Mesenchymal stem cell (in vitro differentiated cells and primary cell): ENCODE measurements at regions not wholly inside any gene's neighbourhood (a gene's known extent, or its start where the extent isn't known, plus 50 kb on each side); places are given as distances from the start of the nearest gene placed in this dataset.

Experiments
- DNase-seq: peaks from one replicate; pipeline ENCODE4 v3.0.0-alpha.2; 2013
- H2AFZ ChIP-seq: one replicate; pipeline ENCODE4 v1.6.1; 2013; ENCODE audit warnings: low read depth, mild to moderate bottlenecking, control low read depth, inconsistent platforms, low read length, moderate library complexity
- H2AK5ac ChIP-seq: 2 replicates; pipeline ENCODE4 v1.6.1; 2013; ENCODE audit warnings: low read length, moderate library complexity, mild to moderate bottlenecking, inconsistent platforms; ENCODE audit not compliant: severe bottlenecking
- H2BK120ac ChIP-seq: one replicate; pipeline ENCODE4 v1.6.1; 2013; ENCODE audit warnings: low read depth, mild to moderate bottlenecking, inconsistent platforms, low read length, moderate library complexity
- H2BK12ac ChIP-seq, 2 experiments: one replicate each; pipeline ENCODE4 v1.6.1; 2013; ENCODE audit warnings: inconsistent platforms in 2 of 2, low read length in 2 of 2, mild to moderate bottlenecking in 2 of 2, moderate library complexity in 2 of 2, control low read depth in 1 of 2
- H2BK15ac ChIP-seq: one replicate; pipeline ENCODE4 v1.6.1; 2013; ENCODE audit warnings: mild to moderate bottlenecking, low read depth, inconsistent platforms; ENCODE audit not compliant: poor library complexity, severe bottlenecking
- H2BK5ac ChIP-seq: 2 replicates; pipeline ENCODE4 v1.6.1; 2013; ENCODE audit warnings: low read depth, mild to moderate bottlenecking, low read length, control low read depth, inconsistent platforms; ENCODE audit not compliant: poor library complexity, severe bottlenecking
- H3K14ac ChIP-seq, 2 experiments: one replicate each; pipeline ENCODE4 v1.6.1; 2013; ENCODE audit warnings: inconsistent platforms in 2 of 2, low read length in 2 of 2, control low read depth in 1 of 2, mild to moderate bottlenecking in 1 of 2, moderate library complexity in 1 of 2
- H3K18ac ChIP-seq, 2 experiments: one replicate each; pipeline ENCODE4 v1.6.1; 2013; ENCODE audit warnings: inconsistent platforms in 2 of 2, low read length in 2 of 2, control low read depth in 1 of 2, low read depth in 1 of 2, mild to moderate bottlenecking in 1 of 2
- H3K23ac ChIP-seq, 2 experiments: one replicate each; pipeline ENCODE4 v1.6.1; 2013; ENCODE audit warnings: inconsistent platforms in 2 of 2, low read length in 2 of 2, mild to moderate bottlenecking in 2 of 2, moderate library complexity in 2 of 2, control low read depth in 1 of 2
- H3K27ac ChIP-seq: 2 replicates; pipeline ENCODE4 v1.5.1; 2013; ENCODE audit warnings: mild to moderate bottlenecking, moderate library complexity, low read length, control low read depth, inconsistent platforms; ENCODE audit not compliant: poor library complexity, severe bottlenecking
- H3K27me3 ChIP-seq, 2 experiments: 2 replicates each; pipeline versions ENCODE4 v1.6.1 to v1.7.0; 2013; ENCODE audit warnings: low read length in 2 of 2, mild to moderate bottlenecking in 2 of 2, moderate library complexity in 2 of 2, control low read depth in 1 of 2, inconsistent platforms in 1 of 2; ENCODE audit not compliant: control insufficient read depth in 1 of 2, insufficient read depth in 1 of 2
- H3K36me3 ChIP-seq, 2 experiments: 2 replicates each; pipeline versions ENCODE4 v1.6.1 to v1.7.0; 2013; ENCODE audit warnings: low read length in 2 of 2, control low read depth in 1 of 2, inconsistent platforms in 1 of 2, low read depth in 1 of 2, mild to moderate bottlenecking in 1 of 2; ENCODE audit not compliant: insufficient read depth in 2 of 2, control insufficient read depth in 1 of 2
- H3K4ac ChIP-seq, 2 experiments: one replicate each; pipeline ENCODE4 v1.6.1; 2013; ENCODE audit warnings: inconsistent platforms in 2 of 2, low read length in 2 of 2, mild to moderate bottlenecking in 2 of 2, moderate library complexity in 2 of 2, control low read depth in 1 of 2, low read depth in 1 of 2
- H3K4me1 ChIP-seq: 2 replicates; pipeline ENCODE4 v1.6.1; 2013; ENCODE audit warnings: low read depth, low read length, control low read depth; ENCODE audit not compliant: control insufficient read depth, insufficient read depth
- H3K4me2 ChIP-seq: 2 replicates; pipeline ENCODE4 v1.6.1; 2013; ENCODE audit warnings: low read length, mild to moderate bottlenecking, inconsistent platforms; ENCODE audit not compliant: poor library complexity, severe bottlenecking
- H3K4me3 ChIP-seq, 2 experiments: 2 replicates each; pipeline versions ENCODE4 v1.5.1 to v1.7.0; 2013; ENCODE audit warnings: low read length in 2 of 2, mild to moderate bottlenecking in 2 of 2, control low read depth in 1 of 2, low read depth in 1 of 2; ENCODE audit not compliant: insufficient read depth in 1 of 2
- H3K79me1 ChIP-seq: replicated peaks from 2 replicates; pipeline ENCODE4 v1.6.1; 2013; ENCODE audit warnings: mild to moderate bottlenecking, control low read depth, low read length, inconsistent platforms; ENCODE audit not compliant: poor library complexity, severe bottlenecking
- H3K9ac ChIP-seq: 2 replicates; pipeline ENCODE4 v1.7.0; 2013; ENCODE audit warnings: mild to moderate bottlenecking, low read length, moderate library complexity
- H3K9me3 ChIP-seq: 2 replicates; pipeline ENCODE4 v1.7.0; 2013; ENCODE audit warnings: mild to moderate bottlenecking, low read length; ENCODE audit not compliant: control insufficient read depth
- H4K8ac ChIP-seq: one replicate; pipeline ENCODE4 v1.6.1; 2013; ENCODE audit warnings: inconsistent platforms, mild to moderate bottlenecking, low read length, moderate library complexity
- H4K91ac ChIP-seq: one replicate; pipeline ENCODE4 v1.6.1; 2013; ENCODE audit warnings: mild to moderate bottlenecking, low read length, inconsistent platforms
- whole genome bisulfite sequencing: methylation state at CpG from one replicate; pipeline ENCODE4 v1.1.7; 2013; ENCODE audit warnings: mixed read lengths; 5-methylcytosine and 5-hydroxymethylcytosine counted together

GRCh38 chr6:33902457-33902853 is 98.7 kb upstream of the MLN start:
- 80% methylated on average over 2 of the region's 3 CpGs for WGBS
- Histone ChIP-seq H3K4ac (no peak overlapping the region), H3K79me1 (no peaks in the 10 kb centered on the region)

GRCh38 chr6:33901822-33902456 is 98.1 kb upstream of the MLN start:
- Histone ChIP-seq H2BK15ac (no peak overlapping the region), H4K8ac (no peak overlapping the region), H3K4me3 (no peak overlapping the region), H3K27me3 (peaks cover 60 to 90% of the 10 kb centered on the region in 2 experiments), H3K9ac (no peak overlapping the region), H3K14ac (no peak overlapping the region), H4K91ac (no peak overlapping the region), H3K79me1 (no peaks in the 10 kb centered on the region), H3K36me3 (no peaks in the 10 kb centered on the region), H3K4me2 (no peak overlapping the region), H2BK120ac (no peak overlapping the region), H2AK5ac (no peak overlapping the region), H2BK12ac (no peak overlapping the region), H3K27ac (no peak overlapping the region), H3K4me1 (peaks cover 6% of the 10 kb centered on the region), H3K9me3 (no peaks in the 10 kb centered on the region), H3K18ac (no peak overlapping the region), H2AFZ (no peak overlapping the region), H3K23ac (no peak overlapping the region), H3K4ac (no peak overlapping the region), H2BK5ac (no peak overlapping the region)
- DNase-seq: no peak
- 78% methylated on average over 5 of the region's 5 CpGs for WGBS

More at GRCh38 chr6:33902457-33902853, 98.7 kb upstream of the MLN start:
- no peak overlapping the region for H4K8ac ChIP-seq
- DNase-seq: no peak
- no peak overlapping the region for H3K9ac ChIP-seq
- H2AFZ ChIP-seq: no peak overlapping the region
- no peak overlapping the region for H3K18ac ChIP-seq
- H3K27me3 ChIP-seq: peaks cover 58 to 88% of the 10 kb centered on the region in 2 experiments
- H4K91ac ChIP-seq: no peak overlapping the region
- no peak overlapping the region for H3K14ac ChIP-seq
- no peak overlapping the region for H3K23ac ChIP-seq
- no peak overlapping the region for H3K27ac ChIP-seq
- no peak overlapping the region for H2AK5ac ChIP-seq
- H2BK15ac ChIP-seq: no peak overlapping the region
- H2BK5ac ChIP-seq: no peak overlapping the region
- no peaks in the 10 kb centered on the region for H3K9me3 ChIP-seq
- H3K4me2 ChIP-seq: no peak overlapping the region
- no peak overlapping the region for H3K4me3 ChIP-seq
- no peak overlapping the region for H2BK12ac ChIP-seq
- no peaks in the 10 kb centered on the region for H3K36me3 ChIP-seq
- H2BK120ac ChIP-seq: no peak overlapping the region
- peaks cover 10% of the 10 kb centered on the region for H3K4me1 ChIP-seq

GRCh38 chr6:33898771-33899170 is 95.0 kb upstream of the MLN start:
- Histone ChIP-seq H3K4me1 (peaks cover 5% of the 10 kb centered on the region), H3K27ac (no peak overlapping the region), H3K36me3 (no peaks in the 10 kb centered on the region), H3K79me1 (no peaks in the 10 kb centered on the region), H2BK15ac (no peak overlapping the region), H3K9ac (no peak overlapping the region), H3K4me2 (no peak overlapping the region), H3K9me3 (no peaks in the 10 kb centered on the region), H2BK12ac (no peak overlapping the region), H3K14ac (no peak overlapping the region), H3K4me3 (no peak overlapping the region), H3K23ac (no peak overlapping the region), H4K91ac (no peak overlapping the region), H3K18ac (no peak overlapping the region), H2AK5ac (no peak overlapping the region), H2BK5ac (no peak overlapping the region), H2AFZ (no peak overlapping the region), H3K4ac (no peak overlapping the region), H3K27me3 (peaks cover 64 to 70% of the 10 kb centered on the region in 2 experiments), H4K8ac (no peak overlapping the region), H2BK120ac (no peak overlapping the region)
- DNase-seq: no peak
- WGBS: 63% methylated on average over 3 of the region's 3 CpGs

DNA sequence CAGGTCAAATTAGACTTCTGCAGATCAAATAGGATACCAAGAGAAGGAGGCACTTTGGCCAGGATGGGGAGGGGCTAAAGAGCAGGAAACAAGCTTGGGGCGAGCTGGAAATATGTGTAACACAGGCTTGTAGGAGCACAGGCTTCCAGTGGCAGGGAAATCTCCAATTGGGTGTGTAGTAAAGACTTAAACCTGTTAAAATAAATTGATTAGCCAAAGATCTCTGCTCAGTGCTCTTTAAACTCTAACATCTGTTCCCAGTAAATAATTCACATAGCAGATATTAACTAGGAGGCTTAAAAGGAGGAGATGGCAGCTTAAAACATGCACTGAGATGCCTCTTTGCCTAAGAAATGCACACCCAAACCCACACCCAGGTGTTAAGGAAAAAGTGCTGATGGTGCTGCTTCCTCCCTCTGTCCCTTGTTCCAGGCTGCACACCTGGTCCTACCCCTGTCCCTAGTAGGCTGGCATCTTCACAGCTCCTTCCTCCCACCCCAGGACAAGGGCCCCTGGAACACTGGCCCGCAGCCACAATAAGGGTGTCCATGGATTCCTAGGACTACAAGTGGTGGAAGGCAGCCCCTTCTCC is 93.5 kb upstream of the MLN start:
- Histone ChIP-seq H2BK5ac (no peak overlapping the region), H3K14ac (no peak overlapping the region), H4K8ac (no peak overlapping the region), H2BK12ac (no peak overlapping the region), H4K91ac (no peak overlapping the region), H2BK15ac (no peak overlapping the region), H2AFZ (no peak overlapping the region), H3K4me3 (no peak overlapping the region), H2BK120ac (no peak overlapping the region), H3K27ac (no peak overlapping the region), H3K9ac (no peak overlapping the region), H3K27me3 (peaks cover 53 to 64% of the 10 kb centered on the region in 2 experiments), H3K79me1 (no peaks in the 10 kb centered on the region), H3K36me3 (no peaks in the 10 kb centered on the region), H3K9me3 (no peaks in the 10 kb centered on the region), H3K4me1 (peaks cover 5% of the 10 kb centered on the region), H3K18ac (no peak overlapping the region), H3K4me2 (no peak overlapping the region), H2AK5ac (no peak overlapping the region), H3K4ac (no peak overlapping the region), H3K23ac (no peak overlapping the region)
- WGBS: 77% methylated on average over 2 of the region's 2 CpGs
- no peak for DNase-seq
